Suppressor macrophage treated with lipopolysaccharide for 4 hours (primary cell): ENCODE measurements at regions not wholly inside any gene's neighbourhood (a gene's known extent, or its start where the extent isn't known, plus 50 kb on each side); places are given as distances from the start of the nearest gene placed in this dataset.

ENCODE experiments used
- DNase-seq: peaks from one replicate; pipeline ENCODE4 v3.0.0-alpha.2; 2020

GRCh38 chr2:2843969-2844548 lies 513.0 kb upstream of the MYT1L start:
- DNase-seq: no peak

- no peak for DNase-seq
These were observed 511.4 kb upstream of the MYT1L start for GRCh38 chr2:2842466-2842865.

DNA sequence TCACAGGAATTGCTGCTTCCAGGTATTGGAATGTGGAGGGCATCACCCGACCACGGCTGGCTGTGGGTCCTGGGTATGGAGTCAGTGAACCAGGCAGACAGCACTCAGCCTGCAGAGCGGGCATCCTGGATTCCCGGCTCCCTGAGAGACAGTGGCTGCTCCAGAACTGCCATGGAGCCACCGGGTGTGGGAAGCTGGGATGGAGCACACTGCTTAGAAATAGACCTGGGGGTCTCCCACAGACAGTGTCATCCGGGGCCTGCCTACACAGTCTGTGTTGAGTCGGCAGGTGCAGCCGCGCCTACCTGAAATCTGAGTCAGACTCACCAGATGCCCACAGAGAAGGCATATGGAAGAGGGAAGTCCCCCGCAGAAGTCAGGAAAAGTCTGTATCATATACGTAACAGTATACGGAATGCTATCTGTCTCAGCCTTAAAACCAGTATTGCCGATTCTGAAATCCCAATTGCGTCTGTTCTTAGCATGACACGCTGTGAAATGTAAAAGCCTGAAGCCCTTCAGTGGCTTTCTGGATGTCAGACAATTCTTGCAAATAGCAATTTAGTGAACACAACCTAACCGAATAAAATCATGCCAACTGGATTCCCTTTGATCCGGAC lies 509.7 kb upstream of the MYT1L start:
- no peak for DNase-seq

- DNase-seq: no peak
These were observed 508.9 kb upstream of the MYT1L start for GRCh38 chr2:2839782-2840531.

DNA sequence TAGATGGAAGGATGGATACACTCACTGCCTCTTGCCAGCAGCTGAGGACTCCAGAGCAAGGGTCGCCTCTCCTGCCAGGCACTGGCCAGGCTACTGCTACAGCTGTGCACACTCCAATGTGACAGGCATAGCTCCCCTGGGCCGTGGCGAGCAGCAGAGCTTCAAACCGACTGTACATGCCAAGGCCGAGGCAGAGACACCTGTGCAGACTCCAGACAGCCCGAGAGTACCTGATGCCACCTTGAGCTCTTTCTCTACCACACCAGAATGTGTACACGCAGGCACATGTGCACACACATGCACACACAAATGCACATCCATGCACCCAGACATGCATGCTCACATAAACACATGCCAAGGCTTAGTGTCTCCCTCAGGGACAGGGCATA lies 508.3 kb upstream of the MYT1L start:
- no peak for DNase-seq

DNA sequence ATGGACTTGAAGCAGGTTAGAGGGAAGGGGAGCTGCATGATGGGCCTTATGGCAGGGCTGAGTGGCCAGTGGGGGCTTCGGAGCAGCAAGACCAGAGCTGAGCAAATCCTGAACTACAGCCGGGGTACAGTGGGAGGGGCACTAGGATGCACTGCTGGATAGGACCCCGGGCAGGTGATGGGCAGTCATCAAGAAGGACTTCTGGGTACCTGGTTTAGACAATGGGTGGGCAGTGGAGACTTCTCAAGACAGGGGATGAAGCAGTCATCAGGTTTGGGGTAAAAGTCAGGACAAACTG lies 507.4 kb upstream of the MYT1L start:
- no peak for DNase-seq

- DNase-seq: no peak
These were observed 506.9 kb upstream of the MYT1L start for GRCh38 chr2:2837746-2838547.

DNA sequence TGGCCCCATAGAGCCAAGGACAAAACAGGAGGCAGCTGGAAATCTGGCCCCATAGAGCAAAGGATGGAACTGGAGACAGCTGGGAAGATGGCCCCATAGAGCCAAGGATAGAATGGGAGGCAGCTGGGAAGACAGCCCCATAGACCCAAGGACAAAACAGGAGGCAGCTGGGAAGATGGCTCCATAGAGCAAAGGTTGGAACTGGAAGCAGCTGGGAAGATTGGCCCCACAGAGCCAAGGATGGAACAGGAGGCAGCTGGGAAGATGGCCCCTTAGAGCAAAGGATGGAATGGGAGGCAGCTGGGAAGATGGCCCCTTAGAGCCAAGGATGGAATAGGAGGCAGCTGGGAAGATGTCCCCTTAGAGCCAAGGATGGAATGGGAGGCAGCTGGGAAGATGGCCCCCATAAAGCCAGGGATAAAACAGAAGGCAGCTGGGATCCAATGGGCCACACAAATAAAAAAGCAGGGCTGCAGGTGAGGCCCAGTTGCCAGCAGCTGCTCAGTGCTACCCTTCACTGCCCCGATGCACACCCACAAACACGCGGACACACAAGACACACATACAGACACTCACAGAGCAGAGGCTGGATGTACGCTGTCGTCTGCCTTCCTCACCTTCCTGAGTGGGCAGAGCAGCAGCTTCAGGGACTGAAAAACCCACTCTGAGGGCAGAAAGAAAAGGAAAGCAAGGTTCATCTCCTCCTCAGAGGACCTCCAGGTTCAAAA lies 505.4 kb upstream of the MYT1L start:
- no peak for DNase-seq

DNA sequence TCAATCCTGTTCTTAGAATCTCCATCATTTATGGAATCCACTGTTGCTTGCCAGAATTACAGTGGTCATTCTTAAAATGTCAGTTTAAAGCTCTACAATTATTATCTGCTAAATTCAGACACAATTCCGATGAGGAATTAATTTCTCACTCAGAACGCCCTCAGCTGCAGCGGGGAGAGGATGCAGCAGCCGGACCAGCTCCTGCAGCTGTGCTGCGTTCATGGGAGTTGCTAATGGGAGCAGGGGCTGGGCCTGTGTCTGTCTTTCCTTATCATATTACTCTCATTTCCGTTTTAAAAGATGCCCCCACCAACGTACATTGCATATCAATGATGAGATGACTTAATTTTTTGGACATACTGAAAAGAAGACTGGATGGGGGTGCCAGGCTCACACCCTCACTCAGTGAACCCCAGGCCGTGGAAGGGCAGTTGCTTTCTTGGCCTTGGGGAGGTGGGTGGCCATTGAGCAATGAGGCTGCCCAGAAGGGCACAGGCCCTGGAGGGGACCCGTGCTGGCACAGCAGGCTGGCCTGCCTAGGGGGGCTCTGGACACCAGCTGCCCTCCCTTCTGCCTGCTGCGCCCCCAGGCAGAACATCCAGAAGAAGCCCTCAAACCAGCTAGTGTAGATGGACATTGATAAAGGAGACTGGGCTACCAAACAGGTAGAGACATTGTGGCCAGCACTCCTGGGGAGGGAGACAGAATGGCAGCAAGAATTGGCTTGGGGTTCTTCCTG lies 503.6 kb upstream of the MYT1L start:
- no peak for DNase-seq

DNA sequence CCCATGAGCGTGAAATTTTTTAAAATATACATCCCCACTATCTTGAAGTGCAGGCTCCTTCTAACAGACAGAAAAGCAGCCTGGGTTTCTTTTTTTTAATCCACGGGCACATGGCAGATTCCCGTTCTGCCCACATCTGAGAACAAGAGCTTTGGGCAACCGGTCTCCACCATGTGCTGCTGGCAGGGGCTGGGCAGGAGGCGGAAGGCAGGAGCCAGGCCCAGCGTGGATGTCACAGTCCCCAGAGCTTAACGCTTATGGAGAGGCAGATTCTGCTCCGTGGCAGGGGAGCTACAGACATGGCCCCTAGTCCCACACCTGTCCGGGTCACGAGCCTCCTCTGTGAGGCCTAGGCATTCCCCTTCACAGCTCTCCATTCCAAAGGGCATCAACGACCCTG lies 503.0 kb upstream of the MYT1L start:
- DNase-seq: no peak

- DNase-seq: no peak
These were observed 501.6 kb upstream of the MYT1L start for GRCh38 chr2:2832657-2833056.

DNA sequence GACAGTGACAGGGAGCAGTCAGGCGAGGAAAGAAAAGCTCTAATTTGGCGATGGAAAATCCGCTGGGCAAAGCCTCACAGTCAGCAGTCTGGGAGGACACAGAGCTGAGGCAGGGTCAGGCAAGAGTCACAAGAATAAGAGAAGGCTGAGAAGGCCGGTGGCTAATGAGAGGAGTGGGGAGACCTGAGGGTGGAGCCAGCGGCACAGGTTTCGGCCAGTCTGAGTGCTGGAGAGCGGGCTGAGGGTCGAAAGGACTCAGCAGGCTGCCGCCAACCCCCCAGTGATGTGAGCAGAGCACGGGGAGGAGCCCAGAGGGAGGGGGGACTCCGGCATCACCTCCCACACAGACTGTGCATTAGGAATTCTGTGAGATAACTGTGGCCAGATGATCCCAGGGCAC lies 500.6 kb upstream of the MYT1L start:
- DNase-seq: no peak

DNA sequence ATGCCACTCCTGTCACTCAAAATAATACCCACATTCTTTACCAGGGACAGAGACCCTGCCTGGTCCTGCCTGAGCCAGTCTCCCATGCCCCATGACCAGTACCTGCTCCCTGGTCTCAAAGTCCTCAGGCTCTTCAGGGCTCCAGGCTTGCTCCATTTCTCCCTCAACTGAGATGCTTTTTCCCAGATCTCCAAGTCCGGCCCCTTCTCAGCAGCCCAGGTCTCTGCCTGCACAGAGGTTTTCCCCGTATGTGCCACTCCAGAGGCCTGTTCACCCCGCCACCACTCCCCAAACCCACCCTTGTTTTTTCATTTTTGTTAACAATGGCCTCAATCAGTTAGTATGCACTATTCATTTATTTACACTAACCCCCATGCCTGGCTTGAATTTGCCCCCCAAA lies 499.5 kb upstream of the MYT1L start:
- no peak for DNase-seq

GRCh38 chr2:2828774-2829368 lies 497.8 kb upstream of the MYT1L start:
- no peak for DNase-seq

DNA sequence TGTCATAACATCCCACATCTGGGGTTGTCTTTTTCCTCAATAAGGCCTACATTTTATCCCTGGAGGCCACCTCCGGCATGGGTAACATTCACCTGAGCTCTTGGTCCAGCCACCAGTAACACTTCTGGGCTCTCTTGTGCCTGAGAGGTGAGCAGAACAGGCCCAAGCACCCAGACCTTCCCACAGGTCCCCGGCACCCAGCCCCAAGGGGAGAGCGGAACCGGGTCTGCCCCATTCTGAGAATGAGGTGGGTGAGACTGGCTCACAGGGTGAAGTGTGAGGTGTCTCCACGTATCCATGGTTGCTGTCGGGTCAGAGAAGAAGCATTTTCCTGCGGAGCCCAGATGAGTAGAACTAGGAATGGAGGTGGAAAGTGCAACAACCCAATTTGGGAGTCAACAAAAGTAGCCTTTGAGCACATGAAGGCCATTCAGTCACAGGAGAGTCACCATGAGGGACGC lies 496.7 kb upstream of the MYT1L start:
- DNase-seq: no peak

DNA sequence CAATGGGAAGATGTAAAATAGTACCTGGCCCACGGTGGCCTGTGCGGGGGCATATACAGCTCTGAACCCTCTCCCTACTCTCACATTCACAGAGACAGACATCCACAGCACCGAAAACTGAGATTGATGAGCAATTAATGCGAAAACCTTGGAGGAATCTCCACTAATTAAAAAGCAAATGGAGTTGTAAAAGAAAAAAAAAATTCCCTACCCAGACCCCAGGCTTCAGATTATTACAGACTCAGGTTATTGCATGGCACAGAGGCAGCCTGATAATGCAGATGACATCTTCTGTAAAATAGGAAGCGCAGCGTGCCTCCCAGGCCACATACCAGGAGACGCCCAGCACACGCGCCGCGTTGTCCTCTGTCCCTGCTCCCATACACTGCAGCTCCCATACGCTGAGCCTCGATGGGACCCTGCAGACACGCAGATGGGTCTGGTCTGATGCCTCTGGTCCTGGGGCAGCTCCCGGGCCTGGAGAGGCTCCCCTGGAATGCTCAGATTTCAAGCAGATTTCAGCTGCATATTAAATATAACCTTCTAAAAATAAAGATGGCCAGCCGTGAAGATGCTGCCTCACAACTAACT lies 496.1 kb upstream of the MYT1L start:
- no peak for DNase-seq

GRCh38 chr2:2826621-2827020 lies 495.5 kb upstream of the MYT1L start:
- DNase-seq: no peak

- no peak for DNase-seq
These were observed 495.1 kb upstream of the MYT1L start for GRCh38 chr2:2826209-2826551.

DNA sequence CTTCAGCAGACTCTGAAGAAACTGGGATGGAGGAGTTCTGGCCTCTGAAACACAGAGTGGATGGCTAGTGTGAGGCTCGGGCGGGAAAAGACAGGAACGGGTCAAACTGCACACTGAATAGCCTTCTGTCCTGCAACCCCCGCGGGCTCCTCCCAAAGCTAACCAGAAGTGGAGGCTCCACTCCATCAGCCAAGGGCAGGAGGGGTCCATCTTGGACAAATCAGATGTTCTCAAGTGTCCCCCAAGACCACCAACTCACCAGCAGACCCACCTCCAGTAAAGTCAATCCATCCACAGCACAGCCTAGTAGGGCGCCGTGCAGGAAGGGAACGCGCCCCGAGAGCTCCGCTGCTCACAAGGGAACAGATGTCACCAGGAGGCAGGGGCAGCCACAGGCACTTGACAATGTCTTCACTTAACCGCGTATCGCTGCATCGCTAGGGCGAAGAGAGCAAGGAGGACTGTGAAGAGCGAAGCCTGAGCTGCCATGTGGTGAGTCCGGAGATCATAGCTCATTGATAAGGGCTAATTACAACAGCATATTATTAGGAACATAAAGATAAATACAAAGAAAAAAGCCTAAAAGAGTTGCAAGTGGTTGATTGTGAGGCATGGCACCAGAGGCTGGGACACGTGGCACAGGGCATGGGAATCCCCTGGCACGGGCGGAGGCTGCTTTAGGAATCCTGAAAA lies 494.6 kb upstream of the MYT1L start:
- no peak for DNase-seq

DNA sequence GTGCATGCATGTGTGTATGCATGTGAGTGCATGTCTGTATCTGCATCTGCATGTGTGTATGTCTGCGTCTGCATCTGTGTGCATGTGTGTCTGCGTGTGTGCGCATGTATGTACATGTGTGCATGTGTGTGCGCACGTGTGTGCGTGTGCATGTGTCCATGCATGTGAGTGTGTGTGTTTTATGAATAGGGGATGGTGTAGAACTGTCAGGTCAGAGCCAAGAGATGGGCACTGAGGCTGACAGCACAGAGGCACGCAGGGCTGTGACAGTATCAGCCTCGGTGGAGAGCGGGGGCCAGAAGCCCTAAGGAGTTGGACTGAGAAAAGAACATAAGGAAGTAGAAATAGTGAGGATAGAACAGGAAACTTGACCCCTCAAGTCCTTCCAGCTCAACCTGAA lies 494.0 kb upstream of the MYT1L start:
- DNase-seq: no peak

DNA sequence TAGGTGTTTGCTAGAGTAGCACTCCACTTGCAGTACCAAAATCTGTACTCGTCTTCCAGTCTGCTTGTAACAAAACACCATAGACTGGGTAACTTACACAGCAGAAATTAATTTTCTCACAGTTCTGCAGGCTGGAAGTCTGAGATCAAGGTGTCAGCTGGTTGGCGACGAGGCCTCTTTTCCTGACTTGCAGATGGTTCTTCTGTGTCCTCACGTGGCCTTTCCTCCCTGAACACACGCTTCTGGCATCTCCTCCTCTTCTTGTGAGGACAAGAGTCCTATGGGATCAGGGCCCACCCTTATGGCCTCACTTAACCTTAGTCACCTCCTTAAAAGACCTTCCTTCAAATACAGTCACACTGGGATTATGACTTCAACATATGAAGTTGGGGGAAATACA lies 493.5 kb upstream of the MYT1L start:
- no peak for DNase-seq
